GM19351 (cell line): ENCODE measurements at regions not wholly inside any gene's neighbourhood (a gene's known extent, or its start where the extent isn't known, plus 50 kb on each side); places are given as distances from the start of the nearest gene placed in this dataset.

Experiments
- ATAC-seq: cut with Tn5 transposase; IDR thresholded peaks from one replicate; pipeline ENCODE4 v1.9.1; 2021; ENCODE audit warnings: mild to moderate bottlenecking, moderate library complexity; ENCODE audit not compliant: unreplicated experiment

DNA sequence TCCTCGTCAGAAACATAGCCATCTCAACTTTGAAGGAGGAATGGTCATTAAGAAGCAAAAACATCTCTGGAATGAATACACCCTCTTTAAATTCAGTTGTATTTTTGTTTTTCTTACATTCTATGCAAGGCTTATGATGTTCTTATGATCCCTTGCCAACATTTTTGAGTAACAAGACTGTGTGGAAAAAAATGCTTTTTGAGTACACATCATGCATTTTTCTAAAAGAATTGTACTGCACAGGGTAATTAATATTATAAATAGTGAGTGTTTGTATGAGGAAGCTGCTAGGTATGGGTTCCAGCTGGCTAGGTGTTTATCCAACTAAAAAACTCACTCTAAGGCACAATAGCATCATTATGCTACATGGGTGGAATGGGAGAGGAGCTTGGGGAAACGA is 59.0 kb upstream of the SPATS2L start:
- ATAC-seq: no peak

DNA sequence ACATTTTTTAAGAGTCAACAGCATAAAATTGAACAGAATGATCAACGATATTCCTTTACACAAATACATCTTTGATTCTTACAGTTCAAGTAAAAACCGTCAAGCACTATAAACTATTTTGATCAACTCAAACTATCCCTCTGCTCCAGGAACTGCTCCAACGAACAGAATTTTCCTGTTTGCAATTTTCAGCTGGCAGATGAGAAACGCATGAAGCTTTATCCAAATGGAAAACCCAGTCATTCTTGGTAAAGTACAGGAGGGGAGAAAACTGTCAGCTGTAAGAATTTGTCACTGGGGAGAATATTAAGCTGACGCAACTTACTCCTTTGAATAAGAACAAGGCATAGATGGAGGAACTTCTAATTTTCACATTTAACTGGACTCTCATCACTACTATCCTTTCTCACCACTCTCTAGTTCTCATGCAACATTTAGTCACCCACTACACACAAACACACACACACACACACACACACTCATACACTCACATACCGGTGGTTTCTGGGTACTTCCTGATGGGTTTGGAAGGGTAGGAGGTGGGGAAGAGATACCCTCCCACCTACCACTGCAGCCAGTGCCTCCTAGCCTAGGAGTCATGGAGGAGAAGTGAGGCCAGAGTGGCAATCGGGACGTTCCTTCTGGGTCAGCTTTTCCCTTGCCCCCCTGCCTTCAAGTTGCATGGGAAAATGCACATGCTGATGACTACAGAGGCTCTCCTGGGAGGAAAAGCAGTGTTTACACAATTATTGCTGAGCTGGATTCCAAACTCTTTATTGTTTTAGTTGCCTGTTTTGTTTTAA is 54.0 kb upstream of the SPATS2L start:
- no peak for ATAC-seq

DNA sequence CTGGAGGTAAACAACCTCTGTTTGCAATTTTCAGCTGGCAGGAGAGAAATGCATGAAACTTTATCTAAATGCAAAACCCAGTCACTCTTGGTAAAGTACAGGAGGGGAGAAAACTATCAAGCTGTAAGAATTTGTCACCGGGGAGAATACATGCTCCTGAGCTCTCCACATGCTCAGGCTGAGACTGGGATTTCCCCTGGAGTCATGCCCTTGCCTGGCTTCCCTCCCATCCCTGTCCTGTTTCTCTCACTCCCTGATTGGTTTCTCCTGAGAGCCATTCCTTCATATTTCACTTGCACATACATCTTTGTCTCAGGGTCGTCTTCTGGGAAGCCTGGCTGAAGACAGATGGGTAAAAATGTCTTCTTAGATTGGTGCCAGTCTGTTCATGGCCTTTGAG is 52.9 kb upstream of the SPATS2L start:
- ATAC-seq: no peak

DNA sequence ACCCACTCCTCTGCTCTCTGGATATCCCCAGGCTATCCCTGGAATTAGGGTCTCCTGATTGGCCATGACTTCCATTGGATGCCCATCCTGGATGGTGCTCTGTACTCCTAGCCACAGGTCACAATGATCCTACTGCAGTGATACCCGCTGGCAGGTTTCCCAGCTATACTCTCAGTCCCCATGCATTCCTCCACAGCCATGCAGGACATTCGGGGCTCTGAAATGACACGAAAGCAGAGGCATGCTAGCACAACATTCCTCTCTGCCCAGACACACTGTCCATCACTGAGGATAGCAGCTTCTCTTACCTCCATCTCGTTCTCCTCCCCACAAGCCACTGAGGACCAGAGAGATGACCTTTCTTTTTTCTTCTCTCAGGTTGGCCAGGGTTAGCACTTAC is 51.7 kb upstream of the SPATS2L start:
- ATAC-seq: no peak

DNA sequence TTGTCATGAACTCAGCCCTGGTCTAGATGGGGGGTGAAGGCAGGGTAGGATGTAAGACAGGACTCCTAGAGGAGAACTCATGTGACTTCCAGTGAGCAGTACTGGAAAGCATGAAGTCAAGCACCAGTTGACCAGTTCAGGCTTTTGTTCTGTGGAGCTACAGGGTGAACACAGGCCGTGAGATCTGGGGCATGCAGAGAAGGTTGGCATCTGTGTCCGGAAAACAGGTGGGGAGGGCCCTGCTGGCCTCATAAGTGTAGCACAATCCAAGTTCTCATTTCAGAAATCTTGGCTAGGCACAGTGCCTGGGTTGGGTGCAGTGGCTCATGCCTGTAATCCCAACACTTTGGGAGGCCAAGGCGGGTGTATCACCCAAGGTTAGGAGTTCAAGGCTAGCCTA is 50.9 kb upstream of the SPATS2L start:
- no peak for ATAC-seq
